ENCODE measurements at regions not wholly inside any gene's neighbourhood (a gene's known extent, or its start where the extent isn't known, plus 50 kb on each side); places are given as distances from the start of the nearest gene placed in this dataset.

DNA sequence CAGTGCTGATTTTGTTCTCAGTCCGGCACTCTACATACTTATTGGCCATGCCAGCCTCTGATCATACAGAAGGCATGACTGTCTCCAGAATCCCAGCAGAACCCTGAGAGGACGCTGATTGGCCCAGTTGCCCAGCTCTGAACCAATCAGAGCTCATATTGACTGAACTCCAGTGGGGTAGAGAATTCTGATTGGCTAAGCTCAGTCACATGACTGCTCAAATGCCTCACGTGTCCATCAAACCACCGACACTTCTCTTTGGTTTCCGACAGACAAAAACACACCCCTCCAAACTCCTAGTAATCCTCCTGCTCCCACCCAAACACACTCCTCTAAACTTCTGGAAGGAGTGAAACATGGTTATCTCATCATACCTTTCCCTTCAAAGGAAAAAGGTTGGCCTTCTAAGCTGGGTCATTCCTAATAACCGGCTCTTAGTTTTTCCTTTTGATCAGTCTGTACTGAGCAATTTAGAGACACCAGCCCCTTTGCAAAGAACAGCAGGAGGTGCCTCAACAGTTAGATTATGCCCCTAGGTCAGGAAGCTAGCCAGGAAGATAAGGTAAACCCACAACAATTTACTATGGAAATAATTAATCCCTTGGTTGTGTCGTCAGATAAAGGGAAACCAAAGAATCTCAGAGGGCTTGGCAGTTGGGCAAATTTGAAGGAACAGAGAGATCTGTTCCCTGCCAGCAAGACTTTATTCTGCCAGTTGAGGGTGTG lies 187.8 kb downstream of the TLE3 start:
- no peak overlapping the region for H3K27ac Mint-ChIP-seq (ENCODE audit: low read depth, unreplicated experiment)
- ChIA-PET POLR2A (interaction anchor here (0.5 kb wide), 1 partner anchor 755 kb away, joined by 3 read pairs; no protein-coding TSS in a partner anchor), CTCF (interaction anchor here (0.6 kb wide), 1 partner anchor 770 kb away, joined by 3 read pairs; no protein-coding TSS in a partner anchor)
- H3K27me3 Mint-ChIP-seq (ENCODE audit: insufficient read depth, unreplicated experiment) = peaks cover 29% of the 10 kb centered on the region
- intact Hi-C loops (cut with micrococcal nuclease) = no loop called here
- no peaks in the 10 kb centered on the region for H3K9me3 Mint-ChIP-seq (ENCODE audit: unreplicated experiment)
- TF ChIP-seq, protein P1, sequence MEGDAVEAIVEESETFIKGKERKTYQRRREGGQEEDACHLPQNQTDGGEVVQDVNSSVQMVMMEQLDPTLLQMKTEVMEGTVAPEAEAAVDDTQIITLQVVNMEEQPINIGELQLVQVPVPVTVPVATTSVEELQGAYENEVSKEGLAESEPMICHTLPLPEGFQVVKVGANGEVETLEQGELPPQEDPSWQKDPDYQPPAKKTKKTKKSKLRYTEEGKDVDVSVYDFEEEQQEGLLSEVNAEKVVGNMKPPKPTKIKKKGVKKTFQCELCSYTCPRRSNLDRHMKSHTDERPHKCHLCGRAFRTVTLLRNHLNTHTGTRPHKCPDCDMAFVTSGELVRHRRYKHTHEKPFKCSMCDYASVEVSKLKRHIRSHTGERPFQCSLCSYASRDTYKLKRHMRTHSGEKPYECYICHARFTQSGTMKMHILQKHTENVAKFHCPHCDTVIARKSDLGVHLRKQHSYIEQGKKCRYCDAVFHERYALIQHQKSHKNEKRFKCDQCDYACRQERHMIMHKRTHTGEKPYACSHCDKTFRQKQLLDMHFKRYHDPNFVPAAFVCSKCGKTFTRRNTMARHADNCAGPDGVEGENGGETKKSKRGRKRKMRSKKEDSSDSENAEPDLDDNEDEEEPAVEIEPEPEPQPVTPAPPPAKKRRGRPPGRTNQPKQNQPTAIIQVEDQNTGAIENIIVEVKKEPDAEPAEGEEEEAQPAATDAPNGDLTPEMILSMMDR (IDR thresholded peaks at IDR 0.05; ENCODE audit: unreplicated experiment) = no peak
- H3K4me3 Mint-ChIP-seq (ENCODE audit: unreplicated experiment) = no peak overlapping the region
- no peaks in the 10 kb centered on the region for H3K36me3 Mint-ChIP-seq (ENCODE audit: insufficient read depth, unreplicated experiment)
- no peaks in the 10 kb centered on the region for H3K4me1 Mint-ChIP-seq (ENCODE audit: insufficient read depth, unreplicated experiment)
- no peak for DNase-seq (ENCODE audit: unreplicated experiment)
- BruUV-seq (replicated peaks) = no TSS peak

DNA sequence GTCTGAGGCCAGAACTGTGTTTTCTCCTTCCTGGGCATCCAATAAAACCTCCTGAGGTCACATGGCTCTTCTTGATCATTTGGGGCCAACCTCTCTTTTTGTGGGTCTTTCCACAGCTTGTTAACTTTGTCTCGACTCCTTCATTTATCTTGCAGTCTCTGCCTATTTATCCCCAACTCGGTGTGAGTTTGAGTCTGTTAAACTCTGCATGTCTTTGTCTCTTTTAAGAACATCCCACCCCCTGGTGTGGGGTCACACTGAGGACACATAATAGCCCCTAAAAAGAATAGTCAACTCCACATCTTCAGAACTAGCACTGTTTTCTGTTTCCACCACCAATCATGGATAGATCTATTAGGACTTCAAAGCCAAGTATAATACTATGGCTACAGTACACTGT lies 187.2 kb downstream of the TLE3 start:
- H3K4me1 Mint-ChIP-seq (ENCODE audit: insufficient read depth, unreplicated experiment) = no peaks in the 10 kb centered on the region
- BruUV-seq (replicated peaks) = no TSS peak
- intact Hi-C loops (cut with micrococcal nuclease) = no loop called here
- ChIA-PET POLR2A (no interaction called here), CTCF (no interaction called here)
- TF ChIP-seq, protein P1 (IDR thresholded peaks at IDR 0.05; ENCODE audit: unreplicated experiment) = no peak
- no peaks in the 10 kb centered on the region for H3K9me3 Mint-ChIP-seq (ENCODE audit: unreplicated experiment)
- H3K4me3 Mint-ChIP-seq (ENCODE audit: unreplicated experiment) = no peak overlapping the region
- no peak for DNase-seq (ENCODE audit: unreplicated experiment)
- H3K36me3 Mint-ChIP-seq (ENCODE audit: insufficient read depth, unreplicated experiment) = no peaks in the 10 kb centered on the region
- no peak overlapping the region for H3K27ac Mint-ChIP-seq (ENCODE audit: low read depth, unreplicated experiment)
- H3K27me3 Mint-ChIP-seq (ENCODE audit: insufficient read depth, unreplicated experiment) = peaks cover 31% of the 10 kb centered on the region

DNA sequence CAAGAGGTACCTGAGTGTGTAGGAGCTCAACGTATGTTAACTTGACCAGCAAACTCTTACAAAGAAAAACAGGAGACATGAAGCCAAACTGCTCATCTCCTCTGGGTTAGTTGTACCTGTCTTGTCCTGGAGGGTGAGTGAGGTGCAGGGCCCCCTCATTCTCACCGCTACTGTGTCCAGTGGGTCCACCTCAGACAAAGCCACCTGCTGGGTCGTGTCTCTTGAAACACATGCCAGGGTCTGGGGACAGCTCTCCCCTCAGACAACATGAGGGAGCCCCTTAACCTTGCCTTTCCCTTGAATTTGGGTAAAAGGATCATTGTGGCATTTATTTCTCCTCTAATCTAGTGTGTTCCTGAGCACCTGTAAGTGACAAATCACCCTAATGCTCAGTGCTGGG lies 185.6 kb downstream of the TLE3 start:
- Mint-ChIP-seq H3K27me3 (ENCODE audit: insufficient read depth, unreplicated experiment) (peaks cover 46% of the 10 kb centered on the region), H3K4me3 (ENCODE audit: unreplicated experiment) (no peak overlapping the region), H3K27ac (ENCODE audit: low read depth, unreplicated experiment) (no peak overlapping the region), H3K4me1 (ENCODE audit: insufficient read depth, unreplicated experiment) (no peaks in the 10 kb centered on the region), H3K9me3 (ENCODE audit: unreplicated experiment) (no peaks in the 10 kb centered on the region), H3K36me3 (ENCODE audit: insufficient read depth, unreplicated experiment) (no peaks in the 10 kb centered on the region)
- intact Hi-C loops (cut with micrococcal nuclease) = no loop called here
- ChIA-PET CTCF (no interaction called here), POLR2A (no interaction called here)
- no peak for DNase-seq (ENCODE audit: unreplicated experiment)
- TF ChIP-seq, protein P1 (IDR thresholded peaks at IDR 0.05; ENCODE audit: unreplicated experiment) = no peak
- no TSS peak for BruUV-seq (replicated peaks)

DNA sequence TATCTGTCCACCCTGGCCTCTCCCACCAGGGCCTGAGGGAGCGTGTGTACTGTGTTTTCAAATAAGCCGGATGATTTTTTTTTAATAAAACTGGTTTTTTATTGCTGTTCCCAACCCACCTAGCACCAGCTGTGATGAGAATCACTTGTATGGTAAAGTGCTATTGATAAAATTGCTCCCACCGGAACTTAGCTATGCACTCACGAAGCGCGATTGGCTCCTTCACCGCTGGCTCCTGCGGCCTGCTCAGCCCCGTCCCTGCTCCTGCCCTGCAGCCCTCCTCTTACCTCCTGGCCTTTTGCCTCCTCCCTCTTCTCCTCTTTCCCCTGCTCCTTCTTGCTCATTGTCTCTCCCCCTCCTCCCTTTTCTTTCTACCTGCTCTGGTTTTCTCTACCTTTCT lies 183.7 kb downstream of the TLE3 start:
- Mint-ChIP-seq H3K9me3 (ENCODE audit: unreplicated experiment) (no peaks in the 10 kb centered on the region), H3K4me3 (ENCODE audit: unreplicated experiment) (no peak overlapping the region), H3K27ac (ENCODE audit: low read depth, unreplicated experiment) (no peak overlapping the region), H3K4me1 (ENCODE audit: insufficient read depth, unreplicated experiment) (no peaks in the 10 kb centered on the region), H3K36me3 (ENCODE audit: insufficient read depth, unreplicated experiment) (no peaks in the 10 kb centered on the region), H3K27me3 (ENCODE audit: insufficient read depth, unreplicated experiment) (peaks cover 55% of the 10 kb centered on the region)
- CTCF ChIA-PET = no interaction called here
- POLR2A ChIA-PET = no interaction called here
- no peak for DNase-seq (ENCODE audit: unreplicated experiment)
- intact Hi-C loops (cut with micrococcal nuclease) = no loop called here
- TF ChIP-seq, protein P1 (IDR thresholded peaks at IDR 0.05; ENCODE audit: unreplicated experiment) = no peak
- no TSS peak for BruUV-seq (replicated peaks)
